ENCODE measurements at regions not wholly inside any gene's neighbourhood (a gene's known extent, or its start where the extent isn't known, plus 50 kb on each side); places are given as distances from the start of the nearest gene placed in this dataset.

DNA sequence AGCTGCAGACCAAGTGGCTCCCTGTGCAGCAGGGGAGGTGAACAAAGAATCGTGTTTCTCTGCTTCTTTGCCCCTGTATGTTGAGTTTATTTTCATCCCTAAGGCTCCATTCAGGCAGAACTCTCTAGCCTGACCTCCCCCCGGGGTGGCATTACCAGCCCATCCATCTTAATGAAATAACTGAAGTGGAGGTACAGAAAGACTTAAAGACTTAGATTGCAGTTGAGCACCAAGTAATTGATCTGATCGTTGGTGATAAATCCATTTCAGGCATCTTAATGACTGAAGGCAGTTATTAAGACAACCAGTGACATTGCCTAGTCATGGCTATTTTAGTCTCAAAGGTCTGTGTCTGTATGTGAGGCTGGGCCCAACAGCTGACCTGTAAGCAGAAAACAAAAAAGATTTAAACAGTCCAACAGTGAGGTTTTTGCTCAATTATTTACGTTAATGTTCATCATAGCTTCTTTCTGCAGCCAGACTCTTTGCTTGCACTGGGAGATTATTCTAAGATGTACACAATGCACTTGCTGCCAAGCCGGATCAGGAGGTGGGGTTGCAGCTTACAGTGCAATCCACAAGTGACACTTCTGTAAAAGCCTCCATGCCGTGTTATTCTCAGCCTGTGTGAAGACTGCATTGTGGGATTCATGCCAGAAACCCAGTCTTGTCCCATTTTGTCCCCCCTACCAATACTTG, 363.0 kb upstream of the DUSP10 start:
- no peak for DNase-seq
- no peaks in the 10 kb centered on the region for H3K27me3 ChIP-seq (ENCODE audit: control insufficient read depth in 2 of 2, insufficient read depth in 2 of 2, low read length in 2 of 2)

GRCh38 chr1:222104097-222104496, 362.2 kb upstream of the DUSP10 start:
- Histone ChIP-seq H3K27ac (ENCODE audit: low read depth, low read length) (no peak overlapping the region), H3K4me1 (ENCODE audit: control insufficient read depth in 2 of 2, insufficient read depth in 2 of 2, low read length in 2 of 2) (no peaks in the 10 kb centered on the region), H3K36me3 (ENCODE audit: control insufficient read depth in 2 of 3, insufficient read depth in 3 of 3, low read length in 3 of 3) (no peaks in the 10 kb centered on the region), H3K4me3 (ENCODE audit: low read length) (no peak overlapping the region), H3K27me3 (ENCODE audit: control insufficient read depth in 2 of 2, insufficient read depth in 2 of 2, low read length in 2 of 2) (no peaks in the 10 kb centered on the region), H3K9me3 (ENCODE audit: control insufficient read depth in 2 of 3, low read length in 3 of 3) (no peaks in the 10 kb centered on the region)
- Mint-ChIP-seq H3K4me3 (no peak overlapping the region), H3K4me1 (peaks cover 0 to 5% (median 0%) of the 10 kb centered on the region in 7 donors), H3K9me3 (no peaks in the 10 kb centered on the region), H3K36me3 (no peaks in the 10 kb centered on the region), H3K27ac (no peak overlapping the region), H3K27me3 (peaks cover 0 to 10% (median 0%) of the 10 kb centered on the region in 5 donors)
- intact Hi-C loops (cut with micrococcal nuclease): no loop called here
- ATAC-seq (no peak), DNase-seq (no peak)
- POLR2A ChIA-PET: no interaction called here
- CTCF ChIA-PET: interaction anchor here (1.3 kb wide), 1 partner anchor 351 kb away, joined by 3 read pairs; no protein-coding TSS in a partner anchor

More for the DNA sequence above, 363.0 kb upstream of the DUSP10 start:
- Histone ChIP-seq H3K4me1 (ENCODE audit: control insufficient read depth in 2 of 2, insufficient read depth in 2 of 2, low read length in 2 of 2) (no peaks in the 10 kb centered on the region), H3K36me3 (ENCODE audit: control insufficient read depth in 2 of 3, insufficient read depth in 3 of 3, low read length in 3 of 3) (no peaks in the 10 kb centered on the region), H3K4me3 (ENCODE audit: low read length) (no peak overlapping the region), H3K9me3 (ENCODE audit: control insufficient read depth in 2 of 3, low read length in 3 of 3) (no peaks in the 10 kb centered on the region), H3K27ac (ENCODE audit: low read depth, low read length) (no peak overlapping the region)
- H3K36me3 Mint-ChIP-seq: no peaks in the 10 kb centered on the region
- intact Hi-C loops (cut with micrococcal nuclease): no loop called here
- ATAC-seq: no peak
- H3K4me3 Mint-ChIP-seq: no peak overlapping the region
- H3K27ac Mint-ChIP-seq: no peak overlapping the region
- ChIA-PET CTCF (interaction anchor here (1.3 kb wide), 1 partner anchor 350 kb away, joined by 3 read pairs; no protein-coding TSS in a partner anchor), POLR2A (no interaction called here)
- no peaks in the 10 kb centered on the region for H3K9me3 Mint-ChIP-seq
- H3K27me3 Mint-ChIP-seq: peaks cover 0 to 10% (median 0%) of the 10 kb centered on the region in 5 donors
- H3K4me1 Mint-ChIP-seq: peaks cover 0 to 5% (median 0%) of the 10 kb centered on the region in 7 donors

GRCh38 chr1:222099746-222100145, 357.9 kb upstream of the DUSP10 start:
- CTCF ChIA-PET: interaction anchor here (1.4 to 3.5 kb wide), 2 partner anchors 8 to 355 kb away, joined by 3 to 28 read pairs; no protein-coding TSS in a partner anchor
- no peaks in the 10 kb centered on the region for H3K36me3 Mint-ChIP-seq
- H3K27me3 Mint-ChIP-seq: peaks cover 0 to 10% (median 0%) of the 10 kb centered on the region in 5 donors
- POLR2A ChIA-PET: interaction anchor here (0.8 kb wide), 1 partner anchor 10 kb away, joined by 3 read pairs; no protein-coding TSS in a partner anchor
- intact Hi-C loops (cut with micrococcal nuclease): loop anchor here in 1 of 2 donors (5.0 kb wide), 1 partner anchor 533 kb away; no protein-coding TSS in a partner anchor
- Histone ChIP-seq H3K9me3 (ENCODE audit: control insufficient read depth in 2 of 3, low read length in 3 of 3) (no peaks in the 10 kb centered on the region), H3K27ac (ENCODE audit: low read depth, low read length) (no peak overlapping the region), H3K36me3 (ENCODE audit: control insufficient read depth in 2 of 3, insufficient read depth in 3 of 3, low read length in 3 of 3) (no peaks in the 10 kb centered on the region), H3K4me3 (ENCODE audit: low read length) (no peak overlapping the region), H3K27me3 (ENCODE audit: control insufficient read depth in 2 of 2, insufficient read depth in 2 of 2, low read length in 2 of 2) (no peaks in the 10 kb centered on the region), H3K4me1 (ENCODE audit: control insufficient read depth in 2 of 2, insufficient read depth in 2 of 2, low read length in 2 of 2) (no peaks in the 10 kb centered on the region)
- ATAC-seq (no peak), DNase-seq (no peak)
- no peak overlapping the region for H3K4me3 Mint-ChIP-seq
- no peaks in the 10 kb centered on the region for H3K9me3 Mint-ChIP-seq
- peaks cover 0 to 2% (median 0%) of the 10 kb centered on the region in 7 donors for H3K4me1 Mint-ChIP-seq
- no peak overlapping the region for H3K27ac Mint-ChIP-seq

- H3K4me1 ChIP-seq (ENCODE audit: control insufficient read depth in 2 of 2, insufficient read depth in 2 of 2, low read length in 2 of 2): no peaks in the 10 kb centered on the region
- H3K36me3 Mint-ChIP-seq: no peaks in the 10 kb centered on the region
- no peak for DNase-seq
- ChIA-PET POLR2A (no interaction called here), CTCF (interaction anchor here (0.6 to 3.5 kb wide), 3 partner anchors 13 to 357 kb away, joined by 3 to 28 read pairs (median 3); no protein-coding TSS in a partner anchor)
- ATAC-seq: no peak
- no peak overlapping the region for H3K27ac ChIP-seq (ENCODE audit: low read depth, low read length)
- H3K27me3 ChIP-seq (ENCODE audit: control insufficient read depth in 2 of 2, insufficient read depth in 2 of 2, low read length in 2 of 2): no peaks in the 10 kb centered on the region
- H3K4me3 Mint-ChIP-seq: no peak overlapping the region
- no peaks in the 10 kb centered on the region for H3K36me3 ChIP-seq (ENCODE audit: control insufficient read depth in 2 of 3, insufficient read depth in 3 of 3, low read length in 3 of 3)
- H3K4me3 ChIP-seq (ENCODE audit: low read length): no peak overlapping the region
- no peak overlapping the region for H3K27ac Mint-ChIP-seq
- no peaks in the 10 kb centered on the region for H3K9me3 Mint-ChIP-seq
- H3K9me3 ChIP-seq (ENCODE audit: control insufficient read depth in 2 of 3, low read length in 3 of 3): no peaks in the 10 kb centered on the region
- H3K27me3 Mint-ChIP-seq: peaks cover 0 to 10% (median 0%) of the 10 kb centered on the region in 5 donors
- H3K4me1 Mint-ChIP-seq: peaks cover 0 to 2% (median 0%) of the 10 kb centered on the region in 7 donors
- intact Hi-C loops (cut with micrococcal nuclease): loop anchor here in 1 of 2 donors (5.0 kb wide), 1 partner anchor 534 kb away; no protein-coding TSS in a partner anchor
Measured at GRCh38 chr1:222098404-222098803, 356.5 kb upstream of the DUSP10 start.

DNA sequence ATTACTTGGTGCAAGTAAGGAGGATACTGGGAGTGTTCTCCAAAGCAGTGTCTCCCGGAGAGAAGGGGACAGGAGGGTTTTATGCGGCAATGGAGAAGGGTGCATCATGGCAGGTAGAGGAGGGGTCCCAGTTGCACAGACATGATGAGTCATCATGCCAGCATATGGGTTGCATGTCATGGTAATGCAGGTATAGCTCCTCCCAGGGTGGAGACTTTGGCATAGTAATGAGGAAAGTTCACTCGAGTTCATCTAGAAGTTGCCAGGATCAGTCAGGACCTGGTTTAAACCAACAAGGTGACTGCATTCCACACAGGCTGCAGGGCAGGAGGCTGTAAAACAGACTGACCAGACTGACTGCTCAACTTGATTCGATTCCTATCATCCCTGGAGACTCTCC, 355.7 kb upstream of the DUSP10 start:
- Mint-ChIP-seq H3K9me3 (no peaks in the 10 kb centered on the region), H3K27me3 (peaks cover 0 to 10% (median 2%) of the 10 kb centered on the region in 5 donors), H3K4me1 (peaks cover 0 to 2% (median 0%) of the 10 kb centered on the region in 7 donors), H3K4me3 (no peak overlapping the region), H3K27ac (no peak overlapping the region), H3K36me3 (no peaks in the 10 kb centered on the region)
- DNase-seq: no peak
- POLR2A ChIA-PET: interaction anchor here (0.6 kb wide), 1 partner anchor 24 kb away, joined by 5 read pairs; no protein-coding TSS in a partner anchor
- H3K36me3 ChIP-seq (ENCODE audit: control insufficient read depth in 2 of 3, insufficient read depth in 3 of 3, low read length in 3 of 3): no peaks in the 10 kb centered on the region
- intact Hi-C loops (cut with micrococcal nuclease): loop anchor here in 1 of 2 donors (5.0 kb wide), 1 partner anchor 535 kb away; no protein-coding TSS in a partner anchor
- H3K9me3 ChIP-seq (ENCODE audit: control insufficient read depth in 2 of 3, low read length in 3 of 3): no peaks in the 10 kb centered on the region
- H3K27ac ChIP-seq (ENCODE audit: low read depth, low read length): no peak overlapping the region
- no peak overlapping the region for H3K4me3 ChIP-seq (ENCODE audit: low read length)
- CTCF ChIA-PET: interaction anchor here (0.6 to 5.3 kb wide), 4 partner anchors 10 to 358 kb away, joined by 3 to 99 read pairs (median 4); no protein-coding TSS in a partner anchor
- no peak for ATAC-seq
- H3K4me1 ChIP-seq (ENCODE audit: control insufficient read depth in 2 of 2, insufficient read depth in 2 of 2, low read length in 2 of 2): no peaks in the 10 kb centered on the region
- H3K27me3 ChIP-seq (ENCODE audit: control insufficient read depth in 2 of 2, insufficient read depth in 2 of 2, low read length in 2 of 2): no peaks in the 10 kb centered on the region

GRCh38 chr1:222096883-222097282, 355.0 kb upstream of the DUSP10 start:
- ChIA-PET CTCF (interaction anchor here (1.0 to 5.3 kb wide), 3 partner anchors 11 to 358 kb away, joined by 3 to 99 read pairs (median 4); no protein-coding TSS in a partner anchor), POLR2A (interaction anchor here (1.0 kb wide), 1 partner anchor 358 kb away, joined by 3 read pairs; no protein-coding TSS in a partner anchor)
- intact Hi-C loops (cut with micrococcal nuclease): loop anchor here (1.0 to 5.0 kb wide), 4 partner anchors 358 to 619 kb away; no protein-coding TSS in a partner anchor
- Mint-ChIP-seq H3K36me3 (no peaks in the 10 kb centered on the region), H3K9me3 (no peaks in the 10 kb centered on the region), H3K27ac (no peak overlapping the region), H3K4me3 (no peak overlapping the region), H3K4me1 (peaks cover 0 to 2% (median 0%) of the 10 kb centered on the region in 7 donors), H3K27me3 (peaks cover 0 to 6% (median 4%) of the 10 kb centered on the region in 5 donors)
- DNase-seq (no peak), ATAC-seq (no peak)
- no peaks in the 10 kb centered on the region for H3K27me3 ChIP-seq (ENCODE audit: control insufficient read depth in 2 of 2, insufficient read depth in 2 of 2, low read length in 2 of 2)
- H3K27ac ChIP-seq (ENCODE audit: low read depth, low read length): no peak overlapping the region
- no peaks in the 10 kb centered on the region for H3K36me3 ChIP-seq (ENCODE audit: control insufficient read depth in 2 of 3, insufficient read depth in 3 of 3, low read length in 3 of 3)
- H3K4me3 ChIP-seq (ENCODE audit: low read length): no peak overlapping the region
- H3K9me3 ChIP-seq (ENCODE audit: control insufficient read depth in 2 of 3, low read length in 3 of 3): no peaks in the 10 kb centered on the region
- H3K4me1 ChIP-seq (ENCODE audit: control insufficient read depth in 2 of 2, insufficient read depth in 2 of 2, low read length in 2 of 2): no peaks in the 10 kb centered on the region

Data from naive thymus-derived CD4-positive, alpha-beta T cell (primary cell).